ENCODE measurements at regions not wholly inside any gene's neighbourhood (a gene's known extent, or its start where the extent isn't known, plus 50 kb on each side); places are given as distances from the start of the nearest gene placed in this dataset.

DNA sequence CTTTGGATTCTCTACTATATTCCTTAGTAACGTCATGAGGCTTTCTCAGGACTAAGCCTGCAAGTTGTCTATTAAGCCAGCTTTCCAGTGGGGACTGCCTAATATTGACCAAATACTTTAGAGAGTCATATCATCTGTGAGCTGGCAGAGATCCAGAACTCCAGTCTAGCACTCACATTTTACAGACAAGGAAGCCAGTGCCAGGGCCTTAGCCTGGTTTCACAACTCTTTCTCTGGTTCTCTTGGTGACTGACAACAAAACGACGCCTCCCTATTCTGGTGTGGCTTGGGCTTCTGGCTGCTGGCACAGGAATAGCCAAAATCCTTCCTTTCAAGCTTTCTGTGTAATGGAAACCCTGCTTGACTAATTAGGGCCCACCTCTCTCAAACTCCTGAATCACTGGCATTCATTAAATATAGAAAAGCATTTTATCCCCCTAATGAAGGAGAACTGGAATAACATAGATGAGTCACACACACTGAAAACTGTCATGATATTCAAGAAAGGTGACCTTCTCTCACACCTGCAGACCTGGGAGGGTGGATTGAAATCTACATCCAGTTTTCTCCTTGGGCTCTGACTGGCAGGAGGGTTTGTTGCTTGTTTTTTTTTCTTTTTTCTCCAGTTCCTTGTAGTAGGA, 75.2 kb upstream of the UBL3 start:
- H3K4me3 ChIP-seq (replicated peaks; ENCODE audit: low read depth, low read length), result no peak overlapping the region
- no peaks in the 10 kb centered on the region for H3K27me3 ChIP-seq (replicated peaks; ENCODE audit: control insufficient read depth, insufficient read depth, low read length)
- no peaks in the 10 kb centered on the region for H3K36me3 ChIP-seq (ENCODE audit: control insufficient read depth, insufficient read depth, low read length)
- no peak for DNase-seq (ENCODE audit: extremely low read depth, insufficient read length)
- TF ChIP-seq CTCF (IDR thresholded peaks at IDR 0.05; ENCODE audit: insufficient read depth, low read length, poor library complexity, severe bottlenecking), result no peak

DNA sequence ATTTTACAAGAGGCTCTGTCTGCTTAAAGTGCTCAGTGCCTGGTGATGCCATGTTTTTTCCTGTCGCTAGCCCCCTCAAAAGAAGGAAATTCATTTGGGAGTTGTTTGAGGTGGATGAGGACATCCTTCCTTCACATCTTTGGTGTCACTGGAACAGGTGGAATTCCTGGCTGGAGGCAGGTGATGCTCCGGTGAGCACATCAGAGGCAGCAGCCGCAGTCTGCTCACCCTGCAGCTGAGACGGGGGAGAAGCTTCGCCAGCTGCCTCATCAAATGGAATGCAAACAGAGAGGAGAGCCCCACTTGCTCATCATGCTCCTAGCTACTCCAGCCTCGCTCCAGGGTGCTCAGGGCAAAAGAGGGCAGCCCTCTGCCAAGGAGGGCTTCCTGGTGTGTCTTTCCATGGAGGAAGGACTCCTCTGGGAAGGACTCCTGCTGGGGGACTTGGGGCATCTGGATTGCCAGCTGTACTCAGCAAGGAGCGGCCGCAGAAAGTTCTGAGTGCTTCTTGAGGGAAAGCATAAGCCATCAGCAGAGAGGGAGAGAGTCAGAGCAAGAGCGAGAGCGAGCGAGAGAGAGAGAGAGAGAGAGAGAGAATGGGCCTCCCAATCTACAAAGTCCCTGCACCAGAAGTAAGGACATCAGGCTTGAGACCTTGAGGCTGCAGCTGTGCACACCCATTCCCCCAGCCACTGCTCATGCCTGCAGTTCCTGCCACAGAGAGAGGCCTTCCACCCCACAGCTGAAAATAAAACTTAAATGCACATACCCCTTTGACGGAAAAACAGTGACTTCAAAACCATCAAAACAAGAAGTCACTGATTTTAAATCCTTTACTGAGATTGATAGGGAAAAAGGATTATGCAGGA, 74.3 kb upstream of the UBL3 start:
- Histone ChIP-seq H3K27me3 (replicated peaks; ENCODE audit: control insufficient read depth, insufficient read depth, low read length) (no peaks in the 10 kb centered on the region), H3K4me3 (replicated peaks; ENCODE audit: low read depth, low read length) (no peak overlapping the region), H3K36me3 (ENCODE audit: control insufficient read depth, insufficient read depth, low read length) (no peaks in the 10 kb centered on the region)
- DNase-seq (ENCODE audit: extremely low read depth, insufficient read length), result no peak
- TF ChIP-seq CTCF (IDR thresholded peaks at IDR 0.05; ENCODE audit: insufficient read depth, low read length, poor library complexity, severe bottlenecking), result no peak

GRCh38 chr13:29923554-29924481, 73.4 kb upstream of the UBL3 start:
- Histone ChIP-seq H3K27me3 (replicated peaks; ENCODE audit: control insufficient read depth, insufficient read depth, low read length) (no peaks in the 10 kb centered on the region), H3K4me3 (replicated peaks; ENCODE audit: low read depth, low read length) (no peak overlapping the region), H3K36me3 (ENCODE audit: control insufficient read depth, insufficient read depth, low read length) (no peaks in the 10 kb centered on the region)
- peak; percentile 41 for DNase-seq (ENCODE audit: extremely low read depth, insufficient read length)
- TF ChIP-seq CTCF (IDR thresholded peaks at IDR 0.05; ENCODE audit: insufficient read depth, low read length, poor library complexity, severe bottlenecking), result peak; percentile 90

DNA sequence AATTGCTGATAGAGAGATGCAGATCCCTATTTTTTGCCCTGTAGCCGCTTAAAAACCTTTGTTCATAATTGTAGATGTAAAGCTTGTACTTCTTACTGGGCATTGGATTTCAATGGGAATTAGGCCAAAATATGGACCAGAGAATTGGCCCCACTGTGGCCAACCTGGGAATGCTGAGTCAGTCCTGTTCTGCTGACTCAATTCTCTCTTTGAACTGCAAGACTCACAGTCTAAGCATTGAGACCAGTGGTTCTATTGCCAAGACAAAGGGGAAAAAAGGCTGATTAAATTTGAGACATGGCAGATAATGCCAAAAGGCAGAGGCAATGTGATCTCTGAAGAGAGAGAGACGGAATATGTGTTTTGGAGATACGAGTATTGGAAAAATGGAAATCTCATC, 72.5 kb upstream of the UBL3 start:
- no peak for DNase-seq (ENCODE audit: extremely low read depth, insufficient read length)
- Histone ChIP-seq H3K4me3 (replicated peaks; ENCODE audit: low read depth, low read length) (no peak overlapping the region), H3K27me3 (replicated peaks; ENCODE audit: control insufficient read depth, insufficient read depth, low read length) (no peaks in the 10 kb centered on the region), H3K36me3 (ENCODE audit: control insufficient read depth, insufficient read depth, low read length) (no peaks in the 10 kb centered on the region)
- no peak for TF ChIP-seq CTCF (IDR thresholded peaks at IDR 0.05; ENCODE audit: insufficient read depth, low read length, poor library complexity, severe bottlenecking)

- Histone ChIP-seq H3K27me3 (replicated peaks; ENCODE audit: control insufficient read depth, insufficient read depth, low read length) (no peaks in the 10 kb centered on the region), H3K4me3 (replicated peaks; ENCODE audit: low read depth, low read length) (no peak overlapping the region), H3K36me3 (ENCODE audit: control insufficient read depth, insufficient read depth, low read length) (no peaks in the 10 kb centered on the region)
- no peak for TF ChIP-seq CTCF (IDR thresholded peaks at IDR 0.05; ENCODE audit: insufficient read depth, low read length, poor library complexity, severe bottlenecking)
- no peak for DNase-seq (ENCODE audit: extremely low read depth, insufficient read length)
Measured at GRCh38 chr13:29922281-29922821, 71.9 kb upstream of the UBL3 start.
